ENCODE measurements at regions not wholly inside any gene's neighbourhood (a gene's known extent, or its start where the extent isn't known, plus 50 kb on each side); places are given as distances from the start of the nearest gene placed in this dataset.

GRCh38 chr11:122179961-122180834, 64.2 kb upstream of the BLID start:
- Mint-ChIP-seq H3K36me3 (ENCODE audit: insufficient read depth, unreplicated experiment) (no peaks in the 10 kb centered on the region), H3K9me3 (ENCODE audit: unreplicated experiment) (no peaks in the 10 kb centered on the region), H3K4me1 (ENCODE audit: low read depth, unreplicated experiment) (no peaks in the 10 kb centered on the region), H3K4me3 (ENCODE audit: unreplicated experiment) (no peak overlapping the region), H3K27ac (ENCODE audit: unreplicated experiment) (no peak overlapping the region), H3K27me3 (ENCODE audit: insufficient read depth, unreplicated experiment) (peaks cover 16% of the 10 kb centered on the region)
- no peak for DNase-seq
- no peaks in the 10 kb centered on the region; the same call in 1 of the 2 replicates for H3K27me3 ChIP-seq (replicated peaks; ENCODE audit: control insufficient read depth, insufficient read depth, low read length)
- H3K36me3 ChIP-seq (ENCODE audit: control insufficient read depth, insufficient read depth, low read length) = no peaks in the 10 kb centered on the region
- intact Hi-C loops (cut with micrococcal nuclease; ENCODE audit: unreplicated experiment) = no loop called here
- TF ChIP-seq CTCF (IDR thresholded peaks at IDR 0.05; ENCODE audit: insufficient read depth in 1 of 2, low read depth in 1 of 2, low read length in 1 of 2, severe bottlenecking in 1 of 2, unreplicated experiment in 1 of 2) = no peak
- no peaks in the 10 kb centered on the region for H3K9me3 ChIP-seq
- H3K4me1 ChIP-seq = no peaks in the 10 kb centered on the region
- ChIA-PET CTCF (no interaction called here), POLR2A (no interaction called here)
- no peak overlapping the region for H3K4me3 ChIP-seq (ENCODE audit: low read depth, low read length)
- BruUV-seq (replicated peaks) = no TSS peak

GRCh38 chr11:122178795-122179194, 62.8 kb upstream of the BLID start:
- Histone ChIP-seq H3K4me1 (no peaks in the 10 kb centered on the region), H3K9me3 (no peaks in the 10 kb centered on the region), H3K36me3 (ENCODE audit: control insufficient read depth, insufficient read depth, low read length) (no peaks in the 10 kb centered on the region), H3K27me3 (replicated peaks; ENCODE audit: control insufficient read depth, insufficient read depth, low read length) (no peaks in the 10 kb centered on the region; the same call in 1 of the 2 replicates), H3K4me3 (ENCODE audit: low read depth, low read length) (no peak overlapping the region)
- H3K4me1 Mint-ChIP-seq (ENCODE audit: low read depth, unreplicated experiment) = no peaks in the 10 kb centered on the region
- TF ChIP-seq CTCF (IDR thresholded peaks at IDR 0.05; ENCODE audit: insufficient read depth in 1 of 2, low read depth in 1 of 2, low read length in 1 of 2, severe bottlenecking in 1 of 2, unreplicated experiment in 1 of 2) = no peak
- BruUV-seq (replicated peaks) = no TSS peak
- intact Hi-C loops (cut with micrococcal nuclease; ENCODE audit: unreplicated experiment) = no loop called here
- ChIA-PET CTCF (no interaction called here), POLR2A (no interaction called here)
- DNase-seq = no peak
- H3K27me3 Mint-ChIP-seq (ENCODE audit: insufficient read depth, unreplicated experiment) = peaks cover 11% of the 10 kb centered on the region
- H3K9me3 Mint-ChIP-seq (ENCODE audit: unreplicated experiment) = no peaks in the 10 kb centered on the region
- H3K36me3 Mint-ChIP-seq (ENCODE audit: insufficient read depth, unreplicated experiment) = no peaks in the 10 kb centered on the region
- H3K27ac Mint-ChIP-seq (ENCODE audit: unreplicated experiment) = no peak overlapping the region
- no peak overlapping the region for H3K4me3 Mint-ChIP-seq (ENCODE audit: unreplicated experiment)

- Histone ChIP-seq H3K4me3 (ENCODE audit: low read depth, low read length) (no peak overlapping the region), H3K36me3 (ENCODE audit: control insufficient read depth, insufficient read depth, low read length) (no peaks in the 10 kb centered on the region), H3K4me1 (no peaks in the 10 kb centered on the region), H3K9me3 (no peaks in the 10 kb centered on the region), H3K27me3 (replicated peaks; ENCODE audit: control insufficient read depth, insufficient read depth, low read length) (no peaks in the 10 kb centered on the region; the same call in 1 of the 2 replicates)
- no peak for DNase-seq
- intact Hi-C loops (cut with micrococcal nuclease; ENCODE audit: unreplicated experiment) = no loop called here
- H3K27me3 Mint-ChIP-seq (ENCODE audit: insufficient read depth, unreplicated experiment) = peaks cover 9% of the 10 kb centered on the region
- H3K4me3 Mint-ChIP-seq (ENCODE audit: unreplicated experiment) = no peak overlapping the region
- H3K27ac Mint-ChIP-seq (ENCODE audit: unreplicated experiment) = no peak overlapping the region
- no TSS peak for BruUV-seq (replicated peaks)
- H3K4me1 Mint-ChIP-seq (ENCODE audit: low read depth, unreplicated experiment) = no peaks in the 10 kb centered on the region
- no peaks in the 10 kb centered on the region for H3K9me3 Mint-ChIP-seq (ENCODE audit: unreplicated experiment)
- no peaks in the 10 kb centered on the region for H3K36me3 Mint-ChIP-seq (ENCODE audit: insufficient read depth, unreplicated experiment)
- ChIA-PET CTCF (no interaction called here), POLR2A (no interaction called here)
- no peak for TF ChIP-seq CTCF (IDR thresholded peaks at IDR 0.05; ENCODE audit: insufficient read depth in 1 of 2, low read depth in 1 of 2, low read length in 1 of 2, severe bottlenecking in 1 of 2, unreplicated experiment in 1 of 2)
These were observed 61.2 kb upstream of the BLID start for GRCh38 chr11:122177238-122177637.

Measured in Caco-2 (cell line).